Lung (tissue), 11 donors: ENCODE measurements at regions not wholly inside any gene's neighbourhood (a gene's known extent, or its start where the extent isn't known, plus 50 kb on each side); places are given as distances from the start of the nearest gene placed in this dataset.
"Not testable (repeated sequence)": the region's sequence is repeated elsewhere in the genome, so short reads cannot be mapped to it uniquely, and the experiment has no call there.

Experiments
- ATAC-seq: fragments of 200-7000 bp; cut with Tn5 transposase; one replicate; pipeline ENCODE4 v1.9.1; 2020; ENCODE audit warnings: moderate number of reproducible peaks; ENCODE audit not compliant: insufficient read depth, low FRiP score
- DNase-seq, 3 donors: peaks; one replicate each; pipeline ENCODE4 v3.0.0-alpha.2; 2013 to 2017
- H3K27ac ChIP-seq, 2 donors: one replicate each; pipeline ENCODE4 v1.5.1; 2013; ENCODE audit warnings: mild to moderate bottlenecking in 2 of 2, moderate library complexity in 2 of 2, control low read depth in 1 of 2, inconsistent platforms in 1 of 2, low read depth in 1 of 2, low read length in 1 of 2
- H3K27me3 ChIP-seq, 3 donors: one replicate each; pipeline ENCODE4 v1.5.1; 2013; ENCODE audit warnings: low read length in 2 of 3; ENCODE audit not compliant: control insufficient read depth in 3 of 3, insufficient read depth in 3 of 3
- H3K36me3 ChIP-seq, 4 donors: one replicate each; pipeline ENCODE4 v1.5.1; 2013; ENCODE audit warnings: low read length in 4 of 4, mild to moderate bottlenecking in 1 of 4, moderate library complexity in 1 of 4; ENCODE audit not compliant: control insufficient read depth in 4 of 4, insufficient read depth in 4 of 4
- H3K4me1 ChIP-seq, 5 donors: one replicate each; pipeline ENCODE4 v1.5.1; 2013; ENCODE audit warnings: low read length in 5 of 5, mild to moderate bottlenecking in 2 of 5, moderate library complexity in 1 of 5; ENCODE audit not compliant: control insufficient read depth in 5 of 5, insufficient read depth in 5 of 5
- H3K4me3 ChIP-seq: one replicate; pipeline ENCODE4 v1.5.1; 2013; ENCODE audit warnings: mild to moderate bottlenecking, control low read depth, moderate library complexity
- H3K9ac ChIP-seq, 2 donors: one replicate each; pipeline ENCODE4 v1.5.1; 2013; ENCODE audit warnings: low read length in 2 of 2, control low read depth in 1 of 2; ENCODE audit not compliant: insufficient read depth in 1 of 2
- H3K9me3 ChIP-seq, 4 donors: one replicate each; pipeline ENCODE4 v1.5.1; 2013; ENCODE audit warnings: low read length in 3 of 4, mild to moderate bottlenecking in 1 of 4, moderate library complexity in 1 of 4; ENCODE audit not compliant: control insufficient read depth in 4 of 4, insufficient read depth in 3 of 4
- WGBS, 2 donors: extraction: QIAGEN DNeasy Blood & Tissue Kit; methylation state at CpG; one replicate each; pipeline ENCODE4 v1.1.7; 2013; 5-methylcytosine and 5-hydroxymethylcytosine counted together
- TF ChIP-seq, protein P1 (sequence below): IDR thresholded peaks from 2 replicates; pipeline ENCODE4 v1.5.1; 2012; ENCODE audit warnings: mild to moderate bottlenecking; ENCODE audit errors: control extremely low read depth, extremely low read depth
- donor health status: control.
- donor health status: control.
- donor health status: Bipolar disorder and iron deficiency.
- donor health status: healthy.
- donor health status: DM: yes; HTN: yes; CAD: no.

DNA sequence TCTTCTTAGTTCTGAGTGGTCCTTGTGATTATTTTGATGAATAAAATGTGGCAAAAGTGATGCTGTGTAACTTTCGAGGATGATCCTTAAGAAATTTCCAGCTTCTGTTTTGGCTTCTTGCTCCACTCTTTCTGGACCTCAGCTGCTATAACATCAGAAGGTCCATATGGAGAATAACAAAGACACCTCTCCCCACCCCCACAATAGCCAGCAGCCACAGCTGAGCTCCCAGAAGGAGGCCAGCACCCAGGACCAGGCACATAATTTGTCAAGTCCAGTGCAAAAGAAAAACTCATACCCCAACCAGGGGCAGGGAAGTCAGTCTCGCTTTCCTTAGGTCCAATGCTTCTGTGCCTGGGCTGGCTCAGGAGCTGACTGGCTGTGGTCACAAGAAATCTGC lies 357.6 kb downstream of the RFC3 start:
- 75 to 84% methylated on average over 2 of the region's 2 CpGs for WGBS, 2 donors
- H3K36me3 ChIP-seq, result no peaks in the 10 kb centered on the region
- peaks cover 0 to 10% (median 2%) of the 10 kb centered on the region in 5 donors for H3K4me1 ChIP-seq
- no peak overlapping the region for H3K27ac ChIP-seq
- no peak overlapping the region for H3K4me3 ChIP-seq
- TF ChIP-seq, protein P1, sequence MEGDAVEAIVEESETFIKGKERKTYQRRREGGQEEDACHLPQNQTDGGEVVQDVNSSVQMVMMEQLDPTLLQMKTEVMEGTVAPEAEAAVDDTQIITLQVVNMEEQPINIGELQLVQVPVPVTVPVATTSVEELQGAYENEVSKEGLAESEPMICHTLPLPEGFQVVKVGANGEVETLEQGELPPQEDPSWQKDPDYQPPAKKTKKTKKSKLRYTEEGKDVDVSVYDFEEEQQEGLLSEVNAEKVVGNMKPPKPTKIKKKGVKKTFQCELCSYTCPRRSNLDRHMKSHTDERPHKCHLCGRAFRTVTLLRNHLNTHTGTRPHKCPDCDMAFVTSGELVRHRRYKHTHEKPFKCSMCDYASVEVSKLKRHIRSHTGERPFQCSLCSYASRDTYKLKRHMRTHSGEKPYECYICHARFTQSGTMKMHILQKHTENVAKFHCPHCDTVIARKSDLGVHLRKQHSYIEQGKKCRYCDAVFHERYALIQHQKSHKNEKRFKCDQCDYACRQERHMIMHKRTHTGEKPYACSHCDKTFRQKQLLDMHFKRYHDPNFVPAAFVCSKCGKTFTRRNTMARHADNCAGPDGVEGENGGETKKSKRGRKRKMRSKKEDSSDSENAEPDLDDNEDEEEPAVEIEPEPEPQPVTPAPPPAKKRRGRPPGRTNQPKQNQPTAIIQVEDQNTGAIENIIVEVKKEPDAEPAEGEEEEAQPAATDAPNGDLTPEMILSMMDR, result no peak
- peaks cover 0 to 5% (median 0%) of the 10 kb centered on the region in 3 donors for H3K27me3 ChIP-seq
- DNase-seq (peak; percentile 59 to 80 (median 68)), ATAC-seq (no peak)
- H3K9me3 ChIP-seq, result no peaks in the 10 kb centered on the region
- H3K9ac ChIP-seq, result no peak overlapping the region

DNA sequence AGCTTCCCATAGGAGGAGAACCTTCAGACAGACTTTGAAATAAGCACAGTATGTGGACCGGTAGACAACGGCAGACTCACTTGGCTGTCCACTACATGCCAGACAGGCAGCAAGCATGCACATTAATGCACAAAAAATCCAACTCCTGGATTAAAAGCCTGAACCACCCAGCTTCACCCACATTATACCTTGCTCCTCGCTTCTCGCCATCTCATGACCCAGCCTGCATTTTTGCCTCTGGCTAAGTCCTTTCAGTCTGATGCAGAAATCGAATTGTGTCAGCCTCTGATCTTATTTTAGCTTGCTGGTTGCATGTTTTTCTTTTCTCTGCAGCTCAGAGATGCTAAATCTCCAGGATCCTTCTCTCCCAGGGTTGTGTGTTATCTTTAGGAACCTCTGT lies 358.7 kb downstream of the RFC3 start:
- no peaks in the 10 kb centered on the region for H3K9me3 ChIP-seq
- 77 to 79% methylated on average over 5 of the region's 5 CpGs for WGBS, 2 donors
- no peak overlapping the region for H3K4me3 ChIP-seq
- TF ChIP-seq, protein P1, result no peak
- ATAC-seq (no peak), DNase-seq (no peak)
- peaks cover 0 to 10% (median 0%) of the 10 kb centered on the region in 5 donors for H3K4me1 ChIP-seq
- no peaks in the 10 kb centered on the region for H3K36me3 ChIP-seq
- H3K9ac ChIP-seq, result no peak overlapping the region
- H3K27me3 ChIP-seq, result peaks cover 0 to 5% (median 0%) of the 10 kb centered on the region in 3 donors
- H3K27ac ChIP-seq, result no peak overlapping the region

DNA sequence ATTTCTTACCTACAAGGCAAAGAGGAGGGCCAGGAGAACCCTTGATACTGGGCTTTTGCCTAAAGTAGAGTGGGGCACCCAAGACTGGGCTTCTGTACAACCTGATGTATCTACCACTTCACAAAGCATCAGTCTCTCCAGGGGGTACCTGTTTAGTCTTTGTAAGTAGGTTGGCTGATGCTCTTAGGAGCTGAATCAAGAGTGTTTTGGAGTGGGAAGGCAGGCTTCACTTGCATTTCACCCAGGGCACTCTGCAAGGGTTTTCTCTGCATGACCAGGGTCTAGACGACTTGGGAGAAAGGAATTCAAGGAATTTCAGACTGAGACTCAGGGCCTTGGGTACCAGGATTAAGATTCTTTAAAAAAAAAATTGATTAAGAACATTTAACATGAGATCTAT lies 361.5 kb downstream of the RFC3 start:
- ATAC-seq (no peak), DNase-seq (no peak)
- Histone ChIP-seq H3K4me3 (no peak overlapping the region), H3K9me3 (no peaks in the 10 kb centered on the region), H3K4me1 (peaks cover 0 to 10% (median 0%) of the 10 kb centered on the region in 5 donors), H3K9ac (no peak overlapping the region), H3K36me3 (no peaks in the 10 kb centered on the region), H3K27me3 (peaks cover 0 to 3% (median 0%) of the 10 kb centered on the region in 3 donors), H3K27ac (no peak overlapping the region)
- WGBS, 2 donors, result 35 to 50% methylated on average over 1 of the region's 1 CpG
- TF ChIP-seq, protein P1, result no peak

DNA sequence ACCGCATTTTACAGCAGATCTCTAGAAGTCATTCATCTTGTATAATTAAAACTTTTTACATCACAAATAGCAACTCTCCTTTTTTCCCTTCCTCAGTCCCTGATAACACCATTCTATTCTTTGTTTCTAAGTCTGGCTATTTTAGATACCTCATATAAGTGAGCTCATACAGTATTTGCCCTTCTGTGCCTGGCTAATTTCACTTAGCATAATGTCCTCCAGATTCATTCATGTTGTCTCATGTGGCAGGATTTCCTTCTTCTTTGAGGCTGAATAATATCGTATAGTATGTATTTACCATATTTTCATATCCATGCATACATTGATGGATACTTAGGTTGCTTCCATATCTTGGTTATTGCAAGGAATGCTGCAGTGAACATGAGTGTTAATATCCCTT lies 362.0 kb downstream of the RFC3 start:
- ATAC-seq, result no peak
- no peaks in the 10 kb centered on the region for H3K9me3 ChIP-seq
- 89 to 91% methylated on average over 2 of the region's 2 CpGs for WGBS, 2 donors

DNA sequence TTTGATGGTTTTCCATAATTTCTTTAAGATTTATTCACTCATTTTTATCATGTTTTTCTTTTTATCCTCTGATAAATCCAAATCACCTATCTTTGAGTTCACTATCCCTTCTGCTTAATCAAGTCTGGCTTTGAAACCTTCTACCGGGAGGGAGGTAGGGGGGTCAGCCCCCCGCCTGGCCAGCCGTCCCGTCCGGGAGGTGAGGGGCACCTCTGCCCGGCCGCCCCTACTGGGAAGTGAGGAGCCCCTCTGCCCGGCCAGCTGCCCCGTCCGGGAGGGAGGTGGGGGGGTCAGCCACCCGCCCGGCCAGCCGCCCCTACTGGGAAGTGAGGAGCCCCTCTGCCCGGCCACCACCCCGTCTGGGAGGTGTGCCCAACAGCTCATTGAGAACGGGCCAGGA lies 363.3 kb downstream of the RFC3 start:
- 95 to 96% methylated on average over 14 to 15 of the region's 16 CpGs for WGBS, 2 donors
- not testable (repeated sequence) for DNase-seq, H3K36me3 ChIP-seq

More for the DNA sequence above, 362.0 kb downstream of the RFC3 start:
- Histone ChIP-seq H3K4me1 (peaks cover 0 to 10% (median 0%) of the 10 kb centered on the region in 5 donors), H3K27ac (no peak overlapping the region), H3K4me3 (no peak overlapping the region), H3K27me3 (peaks cover 0 to 3% (median 0%) of the 10 kb centered on the region in 3 donors), H3K36me3 (no peaks in the 10 kb centered on the region), H3K9ac (no peak overlapping the region)
- no peak for DNase-seq
- TF ChIP-seq, protein P1, result no peak

More for the DNA sequence above, 363.3 kb downstream of the RFC3 start:
- H3K9me3 ChIP-seq, ATAC-seq, H3K27me3 ChIP-seq, H3K4me3 ChIP-seq, H3K4me1 ChIP-seq, H3K27ac ChIP-seq, H3K9ac ChIP-seq: not testable (repeated sequence)
